OCI-LY7 (cell line): ENCODE measurements at regions not wholly inside any gene's neighbourhood (a gene's known extent, or its start where the extent isn't known, plus 50 kb on each side); places are given as distances from the start of the nearest gene placed in this dataset.

ENCODE experiments used
- BruUV-seq: library from RNA; stranded (reverse); fragments of 400-500 nt; replicated peaks from 2 replicates; lab custom pipeline; 2021; lab: Mats Ljungman, UMichigan
- CTCF ChIA-PET: fragments of 300-600 bp; sonication (Branson Sonifier 250); formaldehyde crosslinking; loops from one replicate; lab custom pipeline; 2022; ENCODE audit warnings: antibody characterized with exemption; ENCODE audit not compliant: unreplicated experiment; lab: Charles Lee
- POLR2A ChIA-PET: fragments of 300-600 bp; sonication (Branson Sonifier 250); formaldehyde crosslinking; loops from one replicate; lab custom pipeline; 2022; ENCODE audit warnings: antibody characterized with exemption; lab: Charles Lee
- DNase-seq: peaks from one replicate; pipeline ENCODE4 v3.0.0-alpha.2; 2015; ENCODE audit warnings: low spot score
- H2AFZ ChIP-seq: fragments of 200-600 bp; sonication (generic), shearing (Covaris generic); 2 replicates; pipeline ENCODE4 v1.6.1; 2014; ENCODE audit warnings: mild to moderate bottlenecking, antibody characterized with exemption, low read length, moderate library complexity
- H3K27ac ChIP-seq: fragments of 200-600 bp; sonication (generic); 2 replicates; pipeline ENCODE4 v1.5.1; 2014; ENCODE audit warnings: mixed run types, low read depth, mild to moderate bottlenecking, moderate library complexity, low read length, inconsistent platforms; ENCODE audit not compliant: poor library complexity, severe bottlenecking
- H3K36me3 ChIP-seq: fragments of 200-600 bp; sonication (generic); 2 replicates; pipeline ENCODE4 v1.6.1; 2014; ENCODE audit warnings: mild to moderate bottlenecking, antibody characterized with exemption, low read length, moderate library complexity, mixed read lengths; ENCODE audit not compliant: insufficient read depth
- H3K4me1 ChIP-seq: fragments of 200-600 bp; sonication (generic); 2 replicates; pipeline ENCODE4 v1.5.1; 2014; ENCODE audit warnings: mild to moderate bottlenecking, low read length; ENCODE audit not compliant: insufficient read depth, poor library complexity, severe bottlenecking
- H3K4me2 ChIP-seq: fragments of 200-600 bp; sonication (generic); 2 replicates; pipeline ENCODE4 v1.6.1; 2014; ENCODE audit warnings: mild to moderate bottlenecking, low read length
- H3K4me3 ChIP-seq: fragments of 200-600 bp; sonication (generic); 2 replicates; pipeline ENCODE4 v1.5.1; 2014; ENCODE audit warnings: mild to moderate bottlenecking, low read depth, low read length; ENCODE audit not compliant: poor library complexity, severe bottlenecking
- H3K79me2 ChIP-seq: fragments of 200-600 bp; sonication (generic); 2 replicates; pipeline ENCODE4 v1.6.1; 2016; ENCODE audit warnings: low read depth, mild to moderate bottlenecking, low read length, moderate library complexity, mixed read lengths; ENCODE audit not compliant: insufficient read depth
- H3K9me2 ChIP-seq: fragments of 200-600 bp; sonication (generic); 2 replicates; pipeline ENCODE4 v1.6.1; 2016; ENCODE audit warnings: mild to moderate bottlenecking, low read length, mixed read lengths; ENCODE audit not compliant: insufficient read depth
- H3K9me3 ChIP-seq: fragments of 200-600 bp; sonication (generic); 2 replicates; pipeline ENCODE4 v1.6.1; 2014; ENCODE audit warnings: mild to moderate bottlenecking, mixed run types, low read length, mixed read lengths
- H4K20me1 ChIP-seq: fragments of 200-600 bp; sonication (generic); 2 replicates; pipeline ENCODE4 v1.6.1; 2014; ENCODE audit warnings: mild to moderate bottlenecking, antibody characterized with exemption, low read length, moderate library complexity, mixed read lengths; ENCODE audit not compliant: insufficient read depth
- CTCF ChIP-seq: fragments of 200-600 bp; sonication (generic); conservative IDR thresholded peaks from 2 replicates; pipeline ENCODE4 v1.5.1; 2014; ENCODE audit warnings: mild to moderate bottlenecking, antibody characterized with exemption, low read length, moderate library complexity, mixed read lengths
- EZH2phosphoT487 ChIP-seq: fragments of 200-600 bp; sonication (generic); IDR thresholded peaks from 2 replicates; pipeline ENCODE4 v1.6.1; 2018; ENCODE audit warnings: low read depth, borderline replicate concordance, mild to moderate bottlenecking, mixed run types, antibody characterized with exemption, low read length, moderate library complexity, mixed read lengths
- intact Hi-C: fragments of 100-400 bp; cut with micrococcal nuclease; formaldehyde crosslinking; loops from one replicate; pipeline ENCODE4 v1.10.0; 2022; ENCODE audit not compliant: unreplicated experiment

DNA sequence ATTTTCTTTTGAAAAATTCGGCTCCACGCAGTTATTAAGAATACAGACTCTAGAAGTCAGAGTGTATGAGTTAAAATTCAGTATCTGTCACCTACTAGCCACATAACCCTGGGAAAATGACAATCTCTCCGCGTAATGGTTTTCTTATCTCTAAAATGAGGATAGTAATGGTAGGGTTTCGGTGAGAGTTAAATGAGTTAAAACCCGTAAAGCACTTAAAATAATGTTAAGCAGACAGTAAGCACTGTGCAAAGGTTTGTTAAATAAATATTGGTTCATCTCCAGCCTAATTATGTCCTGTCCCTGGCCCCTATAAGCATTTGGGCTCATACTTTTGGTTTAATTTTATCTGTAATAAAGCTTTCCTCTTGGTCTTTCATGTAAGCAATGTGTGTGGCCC lies 350.8 kb upstream of the GRIA3 start:
- DNase-seq: no peak
- H3K79me2 ChIP-seq: no peaks in the 10 kb centered on the region
- H3K36me3 ChIP-seq: no peaks in the 10 kb centered on the region
- no peak overlapping the region for H3K4me3 ChIP-seq
- H3K4me1 ChIP-seq: no peaks in the 10 kb centered on the region
- H3K27ac ChIP-seq: no peak overlapping the region
- intact Hi-C loops: no loop called here
- no TSS peak for BruUV-seq
- H3K9me3 ChIP-seq: no peaks in the 10 kb centered on the region
- H3K4me2 ChIP-seq: no peak overlapping the region
- H4K20me1 ChIP-seq: no peaks in the 10 kb centered on the region
- H3K9me2 ChIP-seq: no peaks in the 10 kb centered on the region
- CTCF ChIA-PET: no interaction called here
- no peak overlapping the region for H2AFZ ChIP-seq
- POLR2A ChIA-PET: no interaction called here
- TF ChIP-seq EZH2phosphoT487: no peak
- TF ChIP-seq CTCF: no peak

GRCh38 chrX:122835886-122836285 lies 348.2 kb upstream of the GRIA3 start:
- intact Hi-C loops: no loop called here
- no peaks in the 10 kb centered on the region for H3K9me3 ChIP-seq
- no peak for DNase-seq
- H2AFZ ChIP-seq: no peak overlapping the region
- no peak overlapping the region for H3K27ac ChIP-seq
- no peak overlapping the region for H3K4me3 ChIP-seq
- no peaks in the 10 kb centered on the region for H3K79me2 ChIP-seq
- H4K20me1 ChIP-seq: no peaks in the 10 kb centered on the region
- no peaks in the 10 kb centered on the region for H3K9me2 ChIP-seq
- no peak overlapping the region for H3K4me2 ChIP-seq
- H3K36me3 ChIP-seq: no peaks in the 10 kb centered on the region
- no TSS peak for BruUV-seq
- H3K4me1 ChIP-seq: no peaks in the 10 kb centered on the region
- ChIA-PET CTCF (no interaction called here), POLR2A (no interaction called here)
- TF ChIP-seq CTCF: no peak
- no peak for TF ChIP-seq EZH2phosphoT487

- TF ChIP-seq EZH2phosphoT487 (no peak), CTCF (no peak)
- H3K9me3 ChIP-seq: no peaks in the 10 kb centered on the region
- no peaks in the 10 kb centered on the region for H3K4me1 ChIP-seq
- no peaks in the 10 kb centered on the region for H3K79me2 ChIP-seq
- no peak overlapping the region for H2AFZ ChIP-seq
- no TSS peak for BruUV-seq
- H3K4me2 ChIP-seq: no peak overlapping the region
- no peak for DNase-seq
- ChIA-PET POLR2A (no interaction called here), CTCF (no interaction called here)
- H3K4me3 ChIP-seq: no peak overlapping the region
- H4K20me1 ChIP-seq: no peaks in the 10 kb centered on the region
- H3K36me3 ChIP-seq: no peaks in the 10 kb centered on the region
- no peaks in the 10 kb centered on the region for H3K9me2 ChIP-seq
- no peak overlapping the region for H3K27ac ChIP-seq
- intact Hi-C loops: no loop called here
These were observed 333.8 kb upstream of the GRIA3 start for GRCh38 chrX:122850326-122850725.
